Uterus (tissue), 3 donors: ENCODE measurements at regions not wholly inside any gene's neighbourhood (a gene's known extent, or its start where the extent isn't known, plus 50 kb on each side); places are given as distances from the start of the nearest gene placed in this dataset.

Source experiments
- DNase-seq, 2 donors: peaks; one replicate each; pipeline ENCODE4 v3.0.0-alpha.2; 2019 to 2020
- H3K27ac ChIP-seq, 2 donors: fragments of 200-600 bp; sonication (generic); 1 replicate in 1 of 2; 2 replicates in 1 of 2; pipeline ENCODE4 v1.5.1; 2016 to 2018
- H3K27me3 ChIP-seq, 2 donors: fragments of 200-600 bp; sonication (generic); one replicate each; pipeline ENCODE4 v1.5.1; 2018 to 2019; ENCODE audit warnings: control low read depth in 1 of 2
- H3K36me3 ChIP-seq, 2 donors: fragments of 200-600 bp; sonication (generic); one replicate each; pipeline ENCODE4 v1.5.1; 2019; ENCODE audit warnings: control low read depth in 1 of 2
- H3K4me1 ChIP-seq, 2 donors: fragments of 200-600 bp; sonication (generic); one replicate each; pipeline ENCODE4 v1.5.1; 2018 to 2019; ENCODE audit warnings: control low read depth in 1 of 2
- H3K4me3 ChIP-seq, 2 donors: fragments of 200-600 bp; sonication (generic); 1 replicate in 1 of 2; 2 replicates in 1 of 2; pipeline ENCODE4 v1.5.1; 2018 to 2019; ENCODE audit warnings: mild to moderate bottlenecking in 1 of 2
- H3K9me3 ChIP-seq, 2 donors: fragments of 200-600 bp; sonication (generic); one replicate each; pipeline ENCODE4 v1.5.1; 2019; ENCODE audit warnings: control low read depth in 1 of 2
- CTCF ChIP-seq, 4 experiments: fragments of 200-600 bp in 2 of 4; fragments of 450-650 bp in 2 of 4; sonication (generic) in 2 of 4; IDR thresholded peaks; one replicate each; pipeline ENCODE4 v1.5.1; 2016 to 2019; ENCODE audit warnings: antibody characterized with exemption in 4 of 4, mild to moderate bottlenecking in 2 of 4, moderate library complexity in 1 of 4
- POLR2A ChIP-seq, 2 donors: fragments of 450-650 bp; IDR thresholded peaks; one replicate each; pipeline ENCODE4 v1.6.1; 2016; ENCODE audit warnings: antibody characterized with exemption in 2 of 2, mild to moderate bottlenecking in 1 of 2, moderate library complexity in 1 of 2
- intact Hi-C: fragments of 100-400 bp; cut with DNase I; formaldehyde crosslinking; loops from one replicate; pipeline ENCODE4 v1.15.1; 2023; ENCODE audit warnings: low total_unique reads
- donor health status: DM: yes; HTN: yes; CAD: no.

DNA sequence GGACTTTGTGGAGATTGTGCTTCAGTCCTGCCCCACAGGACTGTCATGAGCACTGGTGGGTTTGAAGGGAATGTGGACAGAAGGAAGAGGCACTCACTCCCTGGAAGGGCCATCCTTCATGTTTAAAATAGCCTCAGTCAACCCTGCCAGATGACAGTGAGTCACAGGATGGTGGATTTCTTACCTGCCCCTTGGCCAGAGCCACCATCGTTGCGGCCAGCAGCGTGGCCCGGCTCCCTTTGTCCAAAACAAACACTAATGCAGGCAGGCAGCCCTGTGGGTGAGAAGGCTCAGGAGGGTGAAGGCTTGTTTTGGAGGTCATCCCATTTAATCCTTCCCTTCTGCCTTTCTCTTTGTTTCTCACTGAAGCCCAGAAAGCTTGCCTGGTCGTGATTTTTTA, 422.7 kb downstream of the CD83 start:
- Histone ChIP-seq H3K4me1 (no peaks in the 10 kb centered on the region), H3K27ac (no peak overlapping the region), H3K9me3 (no peaks in the 10 kb centered on the region), H3K36me3 (no peaks in the 10 kb centered on the region), H3K4me3 (no peak overlapping the region), H3K27me3 (no peaks in the 10 kb centered on the region)
- no peak for DNase-seq
- intact Hi-C loops = no loop called here
- no peak for TF ChIP-seq CTCF (IDR thresholded peaks at IDR 0.05)
- no peak for TF ChIP-seq POLR2A (IDR thresholded peaks at IDR 0.05)

GRCh38 chr6:14540810-14541540, 423.4 kb downstream of the CD83 start:
- DNase-seq = no peak
- H3K27ac ChIP-seq = no peak overlapping the region
- intact Hi-C loops = no loop called here

DNA sequence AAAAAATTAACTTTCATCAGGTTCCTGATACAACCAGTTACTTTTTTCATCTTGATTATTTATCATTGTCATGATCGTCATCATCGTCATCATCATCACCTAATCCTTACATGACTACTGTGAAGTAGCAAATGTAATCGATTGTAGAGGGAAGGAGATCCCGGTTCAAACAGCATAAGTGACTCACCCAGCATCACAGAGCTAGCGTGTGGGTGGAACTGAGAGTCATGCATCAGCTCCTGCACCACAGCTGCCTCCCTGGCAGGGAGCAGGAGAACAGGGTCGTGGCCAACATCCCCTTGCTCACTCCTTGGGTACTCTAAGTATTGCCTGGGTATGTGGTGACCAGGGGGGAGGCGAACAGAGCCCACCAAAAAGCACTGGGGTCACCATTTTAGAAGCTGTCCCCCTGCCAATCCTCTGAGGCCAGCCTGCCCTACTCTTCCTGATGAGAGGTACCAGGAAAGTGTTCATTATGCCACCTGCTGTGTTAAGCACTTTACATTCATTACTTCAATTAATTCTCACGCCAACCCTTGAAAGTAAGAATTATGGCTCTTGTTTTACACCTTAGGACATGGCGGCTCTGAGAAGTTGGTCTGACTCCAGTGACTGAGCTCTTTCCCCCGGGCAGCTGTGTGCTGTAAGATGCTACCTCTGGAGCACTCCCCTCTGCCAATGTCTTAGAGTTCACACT, 425.2 kb downstream of the CD83 start:
- Histone ChIP-seq H3K9me3 (no peaks in the 10 kb centered on the region), H3K27ac (no peak overlapping the region), H3K36me3 (no peaks in the 10 kb centered on the region), H3K4me3 (no peak overlapping the region), H3K4me1 (no peaks in the 10 kb centered on the region), H3K27me3 (no peaks in the 10 kb centered on the region)
- TF ChIP-seq CTCF (IDR thresholded peaks at IDR 0.05) (no peak), POLR2A (IDR thresholded peaks at IDR 0.05) (no peak)
- DNase-seq = no peak
- intact Hi-C loops = no loop called here

More at GRCh38 chr6:14540810-14541540, 423.4 kb downstream of the CD83 start:
- no peaks in the 10 kb centered on the region for H3K27me3 ChIP-seq
- H3K9me3 ChIP-seq = no peaks in the 10 kb centered on the region
- no peaks in the 10 kb centered on the region for H3K36me3 ChIP-seq
- no peaks in the 10 kb centered on the region for H3K4me1 ChIP-seq
- no peak for TF ChIP-seq CTCF (IDR thresholded peaks at IDR 0.05)
- TF ChIP-seq POLR2A (IDR thresholded peaks at IDR 0.05) = no peak
- H3K4me3 ChIP-seq = no peak overlapping the region

DNA sequence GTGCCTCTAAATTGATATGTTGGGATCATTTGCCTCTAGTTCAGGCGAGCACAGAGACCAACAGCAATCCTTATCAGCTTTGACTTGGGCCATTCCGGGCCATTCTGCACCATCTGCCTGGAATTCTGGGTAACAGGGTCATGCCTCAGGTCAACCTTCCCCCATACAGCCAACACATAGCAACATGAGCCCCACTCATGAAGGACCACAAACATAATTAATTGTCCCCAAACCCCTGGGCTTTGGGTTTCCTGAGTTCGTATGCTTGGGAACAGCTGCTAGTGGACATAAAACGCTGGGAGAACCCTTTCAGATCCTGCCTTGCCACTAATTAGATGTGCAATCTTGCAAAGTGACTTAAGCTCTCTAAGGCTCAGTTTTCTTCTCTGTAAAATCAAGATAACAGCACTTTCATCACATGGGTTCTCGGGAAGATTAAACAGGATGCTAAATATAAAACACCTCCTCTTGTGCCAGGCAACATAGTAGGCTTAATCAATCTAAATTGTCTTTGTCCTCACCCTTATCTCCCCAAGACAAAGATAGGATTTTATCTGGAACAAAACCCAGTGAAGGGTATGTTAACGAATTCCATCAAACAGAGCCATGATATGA, 426.5 kb downstream of the CD83 start:
- intact Hi-C loops = no loop called here
- Histone ChIP-seq H3K4me3 (no peak overlapping the region), H3K4me1 (no peaks in the 10 kb centered on the region), H3K9me3 (no peaks in the 10 kb centered on the region), H3K27ac (no peak overlapping the region), H3K36me3 (no peaks in the 10 kb centered on the region), H3K27me3 (no peaks in the 10 kb centered on the region)
- TF ChIP-seq POLR2A (IDR thresholded peaks at IDR 0.05) (no peak), CTCF (IDR thresholded peaks at IDR 0.05) (no peak)
- DNase-seq = no peak

DNA sequence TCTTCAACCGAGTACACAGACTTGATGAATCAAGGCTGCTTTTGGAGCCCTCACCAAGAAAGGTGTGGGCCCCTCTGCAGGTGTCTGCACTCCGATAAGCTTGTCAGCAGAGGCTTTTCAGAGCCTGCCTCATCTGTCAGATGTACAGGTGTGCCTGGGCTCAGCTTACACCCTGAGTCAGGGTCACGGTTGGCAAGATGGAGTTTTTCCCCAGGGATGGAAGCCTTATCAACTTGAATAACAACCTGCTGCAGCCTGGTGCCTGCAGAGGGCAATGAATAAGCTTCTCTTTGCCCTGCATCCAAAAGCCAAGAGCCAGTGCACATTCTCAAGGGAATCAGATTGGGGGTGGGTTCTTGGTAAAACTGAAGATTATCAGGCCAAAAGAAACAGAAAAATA, 427.1 kb downstream of the CD83 start:
- H3K4me1 ChIP-seq = no peaks in the 10 kb centered on the region
- H3K4me3 ChIP-seq = no peak overlapping the region
- no peaks in the 10 kb centered on the region for H3K36me3 ChIP-seq
- no peak for TF ChIP-seq POLR2A (IDR thresholded peaks at IDR 0.05)
- no peak for TF ChIP-seq CTCF (IDR thresholded peaks at IDR 0.05)
- no peak overlapping the region for H3K27ac ChIP-seq
- DNase-seq = no peak
- H3K9me3 ChIP-seq = no peaks in the 10 kb centered on the region
- intact Hi-C loops = no loop called here
- no peaks in the 10 kb centered on the region for H3K27me3 ChIP-seq
